Hepatocyte (in vitro differentiated cells): ENCODE measurements at regions not wholly inside any gene's neighbourhood (a gene's known extent, or its start where the extent isn't known, plus 50 kb on each side); places are given as distances from the start of the nearest gene placed in this dataset.
A peak's percentile ranks its signal among the peaks of the same experiment; 100 is the strongest.

ENCODE experiments used
- DNase-seq: peaks from one replicate; pipeline ENCODE4 v3.0.0-alpha.2; 2016; ENCODE audit warnings: low spot score
- H2AFZ ChIP-seq: fragments of 200-600 bp; sonication (generic); 2 replicates; pipeline ENCODE4 v1.6.0; 2016; ENCODE audit warnings: antibody characterized with exemption, mild to moderate bottlenecking
- H3K27ac ChIP-seq: fragments of 200-600 bp; sonication (generic); 2 replicates; pipeline ENCODE4 v1.5.1; 2016; ENCODE audit warnings: mild to moderate bottlenecking
- H3K27me3 ChIP-seq: fragments of 200-600 bp; sonication (generic); 2 replicates; pipeline ENCODE4 v1.6.1; 2016
- H3K36me3 ChIP-seq: fragments of 200-600 bp; sonication (generic); replicated peaks from 2 replicates; pipeline ENCODE4 v1.5.1; 2016; ENCODE audit warnings: low read depth; ENCODE audit not compliant: insufficient read depth
- H3K4me1 ChIP-seq: fragments of 200-600 bp; sonication (generic); 2 replicates; pipeline ENCODE4 v1.5.1; 2016; ENCODE audit warnings: mild to moderate bottlenecking, moderate library complexity; ENCODE audit not compliant: insufficient read depth
- H3K4me2 ChIP-seq: fragments of 200-600 bp; sonication (generic); 2 replicates; pipeline ENCODE4 v1.6.0; 2016
- H3K4me3 ChIP-seq: fragments of 200-600 bp; sonication (generic); 2 replicates; pipeline ENCODE4 v1.5.1; 2016; ENCODE audit warnings: mild to moderate bottlenecking
- H3K79me2 ChIP-seq: fragments of 200-600 bp; sonication (generic); 2 replicates; pipeline ENCODE4 v1.6.0; 2017; ENCODE audit warnings: mild to moderate bottlenecking
- H3K9me2 ChIP-seq: fragments of 200-600 bp; sonication (generic); replicated peaks from 2 replicates; pipeline ENCODE4 v1.6.0; 2017; ENCODE audit warnings: mild to moderate bottlenecking; ENCODE audit not compliant: insufficient read depth
- H3K9me3 ChIP-seq: fragments of 200-600 bp; sonication (generic); 2 replicates; pipeline ENCODE4 v1.5.1; 2016; ENCODE audit warnings: low read depth, mild to moderate bottlenecking
- H4K20me1 ChIP-seq: fragments of 200-600 bp; sonication (generic); 2 replicates; pipeline ENCODE4 v1.6.0; 2016; ENCODE audit warnings: mild to moderate bottlenecking; ENCODE audit not compliant: insufficient read depth, poor library complexity, severe bottlenecking
- EZH2 ChIP-seq: fragments of 200-600 bp; sonication (generic); IDR thresholded peaks from 2 replicates; pipeline ENCODE4 v1.6.1; 2016; ENCODE audit warnings: antibody characterized with exemption, mild to moderate bottlenecking, borderline replicate concordance
- EZH2phosphoT487 ChIP-seq: fragments of 200-600 bp; sonication (generic); IDR thresholded peaks from one replicate; pipeline ENCODE4 v1.6.1; 2018; ENCODE audit warnings: antibody characterized with exemption, mild to moderate bottlenecking, low read depth, moderate library complexity; ENCODE audit not compliant: unreplicated experiment, severe bottlenecking
- WGBS: methylation state at CpG from one replicate; pipeline ENCODE4 v1.1.6; 2016; ENCODE audit warnings: low lambda C conversion rate; ENCODE audit errors: missing lambda C conversion rate; 5-methylcytosine and 5-hydroxymethylcytosine counted together
- TF ChIP-seq, protein P1 (sequence below): fragments of 200-600 bp; sonication (generic); IDR thresholded peaks from 2 replicates; pipeline ENCODE4 v1.5.1; 2016; ENCODE audit warnings: antibody characterized with exemption, mild to moderate bottlenecking; ENCODE audit not compliant: poor library complexity

DNA sequence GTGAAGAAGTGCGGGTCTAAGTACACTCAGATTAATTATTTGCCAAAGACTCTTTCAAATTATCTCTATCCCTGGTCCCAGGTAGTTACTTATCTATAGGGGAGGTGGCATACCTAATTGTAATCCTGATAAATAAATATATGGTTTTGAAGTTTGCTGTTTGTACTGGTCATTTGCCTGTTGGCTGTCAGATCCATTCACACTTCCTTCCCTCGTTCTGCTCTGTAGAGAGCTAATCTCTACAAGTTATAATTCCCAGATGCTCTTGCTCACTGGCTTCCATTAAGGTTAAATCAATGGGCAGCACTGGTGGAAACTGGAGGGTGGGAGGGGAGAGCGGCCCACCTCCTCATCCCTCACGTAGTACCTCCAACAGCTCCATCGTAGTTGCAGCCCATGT is 447.1 kb downstream of the TXNL1 start:
- WGBS, result 70% methylated on average over 5 of the region's 5 CpGs
- peak overlapping the region; percentile 2 for H3K27ac ChIP-seq
- H3K9me2 ChIP-seq, result no peaks in the 10 kb centered on the region
- H2AFZ ChIP-seq, result no peak overlapping the region
- H3K4me1 ChIP-seq, result no peaks in the 10 kb centered on the region
- no peaks in the 10 kb centered on the region for H3K27me3 ChIP-seq
- no peaks in the 10 kb centered on the region for H4K20me1 ChIP-seq
- TF ChIP-seq EZH2 (no peak), EZH2phosphoT487 (no peak)
- TF ChIP-seq, protein P1, sequence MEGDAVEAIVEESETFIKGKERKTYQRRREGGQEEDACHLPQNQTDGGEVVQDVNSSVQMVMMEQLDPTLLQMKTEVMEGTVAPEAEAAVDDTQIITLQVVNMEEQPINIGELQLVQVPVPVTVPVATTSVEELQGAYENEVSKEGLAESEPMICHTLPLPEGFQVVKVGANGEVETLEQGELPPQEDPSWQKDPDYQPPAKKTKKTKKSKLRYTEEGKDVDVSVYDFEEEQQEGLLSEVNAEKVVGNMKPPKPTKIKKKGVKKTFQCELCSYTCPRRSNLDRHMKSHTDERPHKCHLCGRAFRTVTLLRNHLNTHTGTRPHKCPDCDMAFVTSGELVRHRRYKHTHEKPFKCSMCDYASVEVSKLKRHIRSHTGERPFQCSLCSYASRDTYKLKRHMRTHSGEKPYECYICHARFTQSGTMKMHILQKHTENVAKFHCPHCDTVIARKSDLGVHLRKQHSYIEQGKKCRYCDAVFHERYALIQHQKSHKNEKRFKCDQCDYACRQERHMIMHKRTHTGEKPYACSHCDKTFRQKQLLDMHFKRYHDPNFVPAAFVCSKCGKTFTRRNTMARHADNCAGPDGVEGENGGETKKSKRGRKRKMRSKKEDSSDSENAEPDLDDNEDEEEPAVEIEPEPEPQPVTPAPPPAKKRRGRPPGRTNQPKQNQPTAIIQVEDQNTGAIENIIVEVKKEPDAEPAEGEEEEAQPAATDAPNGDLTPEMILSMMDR, result no peak
- H3K4me2 ChIP-seq, result peak overlapping the region; percentile 6
- no peaks in the 10 kb centered on the region for H3K79me2 ChIP-seq
- no peak for DNase-seq
- H3K4me3 ChIP-seq, result no peak overlapping the region
- H3K36me3 ChIP-seq, result no peaks in the 10 kb centered on the region
- no peaks in the 10 kb centered on the region for H3K9me3 ChIP-seq

DNA sequence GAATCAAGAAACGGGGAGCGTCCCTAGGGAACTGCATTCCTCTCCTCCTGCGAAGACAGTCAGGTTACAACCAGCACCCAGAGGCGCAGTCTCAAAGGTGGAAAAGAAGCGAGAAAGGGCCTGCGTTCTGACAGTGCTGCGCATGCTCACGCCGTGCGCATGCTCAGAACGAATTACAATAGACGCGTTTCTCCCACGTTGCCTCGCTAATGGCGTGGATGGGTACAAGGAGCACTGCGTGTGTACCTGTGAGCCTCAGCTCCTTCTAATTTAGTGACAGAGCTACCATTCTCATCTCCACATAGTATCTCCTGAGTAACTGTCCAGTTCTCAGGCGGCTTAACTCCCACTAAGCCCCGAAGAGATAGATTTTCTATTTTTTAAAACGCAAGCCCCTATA is 448.8 kb downstream of the TXNL1 start:
- Histone ChIP-seq H4K20me1 (no peaks in the 10 kb centered on the region), H3K9me3 (no peaks in the 10 kb centered on the region), H3K27ac (no peak overlapping the region), H3K79me2 (no peaks in the 10 kb centered on the region), H3K27me3 (no peaks in the 10 kb centered on the region), H3K4me1 (no peaks in the 10 kb centered on the region), H2AFZ (no peak overlapping the region), H3K36me3 (no peaks in the 10 kb centered on the region), H3K4me2 (no peak overlapping the region), H3K9me2 (no peaks in the 10 kb centered on the region), H3K4me3 (no peak overlapping the region)
- 93% methylated on average over 20 of the region's 20 CpGs for WGBS
- DNase-seq, result no peak
- TF ChIP-seq EZH2phosphoT487, result no peak
- TF ChIP-seq, protein P1, result no peak
- TF ChIP-seq EZH2, result no peak

DNA sequence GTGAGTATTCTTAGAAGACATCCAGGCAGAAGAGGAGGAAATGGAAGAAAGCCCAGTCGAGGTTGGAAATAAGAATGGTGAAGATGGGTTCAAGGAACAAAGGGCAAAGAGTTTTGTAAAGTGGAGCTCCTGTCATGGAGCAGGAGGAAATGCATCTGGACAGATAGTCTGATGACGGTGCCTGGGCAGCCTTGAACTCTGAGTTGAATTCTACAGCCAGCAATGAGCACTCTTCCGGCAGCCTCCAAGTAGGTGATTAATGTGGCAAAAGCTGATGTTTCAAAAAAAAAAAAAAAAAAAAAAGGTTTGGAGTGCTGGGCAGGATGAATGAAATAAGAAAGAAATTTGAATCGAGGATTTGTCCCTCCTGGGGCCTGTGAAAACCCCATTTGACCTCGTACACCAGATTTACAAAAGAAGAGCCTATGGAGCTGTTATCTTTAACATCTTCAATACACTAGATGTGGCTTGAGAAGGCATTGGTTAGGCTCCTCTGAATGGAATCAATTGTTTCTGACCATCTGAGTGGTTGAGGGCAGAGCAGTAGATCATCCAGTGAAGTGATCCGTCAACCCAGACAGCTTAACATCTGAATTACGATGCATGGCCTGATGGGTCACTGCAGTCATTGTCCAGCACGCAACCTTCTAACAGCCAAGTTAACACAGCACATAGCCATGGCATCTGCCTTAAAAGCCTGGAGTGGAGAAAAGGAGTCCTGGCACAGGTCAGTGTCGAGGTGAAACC is 449.7 kb downstream of the TXNL1 start:
- Histone ChIP-seq H3K27me3 (no peaks in the 10 kb centered on the region), H3K27ac (no peak overlapping the region), H3K36me3 (no peaks in the 10 kb centered on the region), H2AFZ (no peak overlapping the region), H3K4me3 (no peak overlapping the region), H4K20me1 (no peaks in the 10 kb centered on the region), H3K9me3 (no peaks in the 10 kb centered on the region), H3K9me2 (no peaks in the 10 kb centered on the region), H3K79me2 (no peaks in the 10 kb centered on the region), H3K4me1 (no peaks in the 10 kb centered on the region), H3K4me2 (no peak overlapping the region)
- DNase-seq, result no peak
- 82% methylated on average over 9 of the region's 9 CpGs for WGBS
- no peak for TF ChIP-seq EZH2
- TF ChIP-seq, protein P1, result no peak
- TF ChIP-seq EZH2phosphoT487, result no peak
